Esophagus muscularis mucosa (tissue), 3 donors: ENCODE measurements at regions not wholly inside any gene's neighbourhood (a gene's known extent, or its start where the extent isn't known, plus 50 kb on each side); places are given as distances from the start of the nearest gene placed in this dataset.

Experiments used
- EP300 ChIP-seq: sonication (generic); formaldehyde crosslinking; IDR thresholded peaks from one replicate; pipeline ENCODE4 v1.6.1; 2017; ENCODE audit warnings: antibody characterized with exemption
- POLR2A ChIP-seq: fragments of 450-650 bp; IDR thresholded peaks from one replicate; pipeline ENCODE4 v1.6.1; 2017; ENCODE audit warnings: antibody characterized with exemption, moderate library complexity, mild to moderate bottlenecking, low read depth
- POLR2AphosphoS5 ChIP-seq, 2 donors: sonication (generic); formaldehyde crosslinking; IDR thresholded peaks; one replicate each; pipeline ENCODE4 v1.6.1; 2017; ENCODE audit warnings: antibody characterized with exemption in 2 of 2

DNA sequence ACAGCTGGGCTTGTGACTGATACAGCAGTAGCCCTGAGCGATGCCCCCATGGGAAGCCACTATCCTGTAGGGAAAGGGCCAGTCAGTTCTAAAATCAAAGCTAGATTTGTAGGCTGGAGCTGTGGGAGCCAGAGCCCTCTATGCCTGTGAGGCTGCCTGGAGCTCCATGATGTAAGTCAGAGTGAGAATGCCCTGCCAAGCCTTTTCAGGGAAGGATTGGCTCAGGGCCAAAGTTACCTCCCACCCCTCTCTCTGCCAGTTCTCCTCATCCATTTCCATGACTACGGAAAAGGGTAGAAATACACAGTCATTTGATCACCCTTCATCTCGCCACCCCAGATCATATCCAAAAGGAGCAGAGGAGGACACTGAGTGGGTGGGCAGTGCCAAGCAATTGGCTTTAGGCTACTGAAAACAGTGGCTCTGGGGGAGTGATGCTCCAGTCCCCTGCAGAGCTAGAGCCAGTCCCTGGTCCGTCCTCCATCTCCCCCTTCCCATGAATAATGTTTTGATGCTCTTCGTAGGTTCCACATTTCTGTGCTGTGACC is 59.5 kb upstream of the KCNA3 start:
- TF ChIP-seq POLR2A (no peak), EP300 (no peak), POLR2AphosphoS5 (IDR thresholded peaks at IDR 0.05) (no peak)
